T-helper 2 cell treated with Interferon-gamma antibody and Interleukin-4, amounts not matched to agents 5 μg/mL and 100 μg/mL, for 36 hours (primary cell): ENCODE measurements at regions not wholly inside any gene's neighbourhood (a gene's known extent, or its start where the extent isn't known, plus 50 kb on each side); places are given as distances from the start of the nearest gene placed in this dataset.
"Not testable (repeated sequence)": the region's sequence is repeated elsewhere in the genome, so short reads cannot be mapped to it uniquely, and the experiment has no call there.

ENCODE experiments used
- DNase-seq: peaks from one replicate; pipeline ENCODE4 v3.0.0; 2021; ENCODE audit warnings: low spot score
- H3K27ac Mint-ChIP-seq: one replicate; pipeline ENCODE4 v1.8.0; 2021; ENCODE audit warnings: mild to moderate bottlenecking, mixed read lengths
- H3K27me3 Mint-ChIP-seq: one replicate; pipeline ENCODE4 v1.8.0; 2021; ENCODE audit warnings: low read depth, mixed read lengths
- H3K36me3 Mint-ChIP-seq: one replicate; pipeline ENCODE4 v1.8.0; 2021; ENCODE audit warnings: low read depth, mixed read lengths
- H3K4me1 Mint-ChIP-seq: one replicate; pipeline ENCODE4 v1.8.0; 2021; ENCODE audit warnings: low read depth, mixed read lengths
- H3K4me3 Mint-ChIP-seq: one replicate; pipeline ENCODE4 v1.8.0; 2022; ENCODE audit warnings: mild to moderate bottlenecking, moderate library complexity, mixed read lengths
- H3K9me3 Mint-ChIP-seq: one replicate; pipeline ENCODE4 v1.8.0; 2021; ENCODE audit warnings: mixed read lengths

- Mint-ChIP-seq H3K9me3 (peaks cover 9% of the 10 kb centered on the region), H3K27me3 (no peaks in the 10 kb centered on the region), H3K4me1 (no peaks in the 10 kb centered on the region), H3K4me3 (no peak overlapping the region), H3K36me3 (no peaks in the 10 kb centered on the region), H3K27ac (no peak overlapping the region)
- DNase-seq, result no peak
Measured at GRCh38 chr1:103327054-103327719, 198.3 kb upstream of the RNPC3 start.

DNA sequence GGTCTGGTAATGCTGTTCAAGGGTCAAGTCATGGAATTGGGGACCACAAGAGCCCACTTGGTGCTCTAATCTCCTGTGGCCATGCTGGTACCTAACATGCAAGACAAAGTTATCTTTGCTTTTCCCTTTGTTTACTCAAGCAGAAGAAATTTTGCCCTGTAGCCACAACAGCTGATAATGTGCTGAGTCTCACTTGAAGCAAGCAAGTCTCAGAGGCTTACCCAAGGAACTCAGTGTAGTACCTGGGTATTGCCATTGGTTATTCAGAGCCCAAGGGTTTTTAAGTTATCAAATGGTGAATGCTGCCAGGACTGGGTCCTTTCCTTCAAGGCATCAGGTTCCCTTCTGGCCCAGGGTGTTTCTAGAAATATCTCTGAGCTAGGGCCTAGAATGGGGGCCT lies 198.9 kb upstream of the RNPC3 start:
- H3K4me1 Mint-ChIP-seq, result no peaks in the 10 kb centered on the region
- DNase-seq, result no peak
- H3K36me3 Mint-ChIP-seq, result no peaks in the 10 kb centered on the region
- H3K9me3 Mint-ChIP-seq, result peaks cover 9% of the 10 kb centered on the region
- H3K27ac Mint-ChIP-seq, result no peak overlapping the region
- no peak overlapping the region for H3K4me3 Mint-ChIP-seq
- H3K27me3 Mint-ChIP-seq, result no peaks in the 10 kb centered on the region

- no peak for DNase-seq
- H3K4me1 Mint-ChIP-seq, result no peaks in the 10 kb centered on the region
- no peak overlapping the region for H3K4me3 Mint-ChIP-seq
- no peaks in the 10 kb centered on the region for H3K27me3 Mint-ChIP-seq
- no peak overlapping the region for H3K27ac Mint-ChIP-seq
- H3K9me3 Mint-ChIP-seq, result no peaks in the 10 kb centered on the region
- H3K36me3 Mint-ChIP-seq, result no peaks in the 10 kb centered on the region
Measured at GRCh38 chr1:103309786-103310185, 201.5 kb upstream of the COL11A1 start.

- no peak overlapping the region for H3K27ac Mint-ChIP-seq
- DNase-seq, result no peak
- H3K27me3 Mint-ChIP-seq, result no peaks in the 10 kb centered on the region
- no peaks in the 10 kb centered on the region for H3K9me3 Mint-ChIP-seq
- H3K4me1 Mint-ChIP-seq, result no peaks in the 10 kb centered on the region
- H3K4me3 Mint-ChIP-seq, result no peak overlapping the region
- H3K36me3 Mint-ChIP-seq, result no peaks in the 10 kb centered on the region
Measured at GRCh38 chr1:103307751-103308150, 199.4 kb upstream of the COL11A1 start.

DNA sequence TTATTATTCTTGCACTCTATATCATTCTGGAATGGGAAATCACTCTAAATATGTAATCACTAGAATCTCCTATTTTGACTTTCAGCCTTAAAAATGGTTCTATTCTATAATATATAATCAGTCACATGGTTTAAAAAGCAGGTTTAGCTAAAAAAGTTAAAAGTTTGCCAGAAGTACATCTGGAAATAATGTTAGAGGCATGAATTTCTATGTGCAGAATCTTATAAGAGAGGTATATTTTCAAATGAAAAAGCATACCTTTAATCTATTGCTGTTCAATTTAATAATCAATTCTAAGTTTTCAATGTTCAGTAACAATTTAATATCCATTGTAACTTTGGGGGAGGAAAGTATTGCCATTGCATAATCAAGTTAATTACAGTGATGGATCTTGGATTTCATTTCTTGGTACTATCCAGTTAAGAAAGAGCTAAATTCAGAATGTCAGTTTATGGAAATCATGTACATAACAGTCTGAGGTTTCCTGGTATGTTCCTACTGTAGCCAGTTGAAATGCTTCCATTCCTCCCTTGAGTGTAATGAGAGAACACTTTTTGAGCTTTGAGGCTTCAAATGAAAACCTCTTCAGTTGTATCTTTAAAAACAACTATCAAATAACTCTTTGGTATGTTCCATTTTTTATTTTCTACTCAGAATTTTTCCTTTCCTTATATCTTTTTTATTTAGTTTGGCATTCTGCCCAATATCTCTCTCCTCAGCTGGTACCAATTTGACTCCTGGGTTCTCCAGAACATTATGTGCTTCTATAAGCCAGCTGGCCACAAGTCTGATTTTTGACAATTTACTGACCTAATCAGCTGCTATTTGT lies 175.7 kb upstream of the COL11A1 start:
- Mint-ChIP-seq H3K9me3 (peaks cover 6% of the 10 kb centered on the region), H3K27ac (no peak overlapping the region), H3K27me3 (no peaks in the 10 kb centered on the region), H3K4me3 (no peak overlapping the region), H3K4me1 (no peaks in the 10 kb centered on the region), H3K36me3 (no peaks in the 10 kb centered on the region)
- no peak for DNase-seq

DNA sequence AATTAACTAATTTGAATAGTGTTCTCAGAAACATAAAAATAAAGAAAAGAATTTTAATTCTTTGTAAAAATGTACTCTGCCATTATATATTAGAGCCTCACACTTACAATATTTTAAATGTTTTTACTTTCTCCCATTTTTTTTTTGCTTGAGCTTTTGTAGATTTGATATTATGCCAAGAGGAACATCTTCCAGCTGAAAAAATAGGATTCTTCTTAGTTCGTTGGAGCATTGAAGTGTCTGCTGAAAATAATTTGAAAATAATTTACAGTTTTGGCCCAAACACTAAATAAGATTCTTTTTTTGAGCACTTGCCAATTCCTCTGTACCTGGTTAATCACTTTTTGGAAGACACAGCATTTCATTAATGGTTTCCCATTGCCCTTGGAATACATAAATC lies 175.0 kb upstream of the COL11A1 start:
- H3K4me1 Mint-ChIP-seq, result no peaks in the 10 kb centered on the region

DNA sequence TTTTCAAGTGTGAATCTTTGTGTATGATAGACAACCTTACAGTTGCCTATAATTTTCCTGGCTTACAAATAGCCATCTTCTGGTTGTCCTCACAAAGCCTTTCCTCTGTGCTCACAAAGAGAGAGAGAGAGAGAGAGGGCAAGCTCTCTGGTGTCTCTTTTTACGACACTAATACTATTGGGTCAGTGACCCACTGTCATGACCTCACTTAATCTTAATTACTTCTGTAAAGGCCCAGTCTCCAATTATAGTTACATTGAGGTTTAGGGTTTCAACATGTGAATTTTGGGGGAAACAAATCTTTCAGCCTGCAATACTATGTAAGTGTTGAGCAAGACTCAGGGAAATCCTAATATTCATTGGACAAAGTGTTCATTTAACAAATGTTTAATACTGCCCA lies 167.4 kb upstream of the COL11A1 start:
- Mint-ChIP-seq H3K4me1 (no peaks in the 10 kb centered on the region), H3K9me3 (no peaks in the 10 kb centered on the region), H3K27me3 (no peaks in the 10 kb centered on the region), H3K4me3 (no peak overlapping the region), H3K36me3 (no peaks in the 10 kb centered on the region), H3K27ac (no peak overlapping the region)
- no peak for DNase-seq

More for the DNA sequence above, 175.0 kb upstream of the COL11A1 start:
- Mint-ChIP-seq H3K9me3 (peaks cover 4% of the 10 kb centered on the region), H3K27ac (no peak overlapping the region), H3K36me3 (no peaks in the 10 kb centered on the region), H3K4me3 (no peak overlapping the region), H3K27me3 (no peaks in the 10 kb centered on the region)
- DNase-seq, result no peak

GRCh38 chr1:103274886-103275285 lies 166.6 kb upstream of the COL11A1 start:
- no peaks in the 10 kb centered on the region for H3K9me3 Mint-ChIP-seq
- no peaks in the 10 kb centered on the region for H3K4me1 Mint-ChIP-seq
- H3K27me3 Mint-ChIP-seq, result no peaks in the 10 kb centered on the region
- H3K4me3 Mint-ChIP-seq, result no peak overlapping the region
- H3K36me3 Mint-ChIP-seq, result no peaks in the 10 kb centered on the region
- no peak overlapping the region for H3K27ac Mint-ChIP-seq
- no peak for DNase-seq

DNA sequence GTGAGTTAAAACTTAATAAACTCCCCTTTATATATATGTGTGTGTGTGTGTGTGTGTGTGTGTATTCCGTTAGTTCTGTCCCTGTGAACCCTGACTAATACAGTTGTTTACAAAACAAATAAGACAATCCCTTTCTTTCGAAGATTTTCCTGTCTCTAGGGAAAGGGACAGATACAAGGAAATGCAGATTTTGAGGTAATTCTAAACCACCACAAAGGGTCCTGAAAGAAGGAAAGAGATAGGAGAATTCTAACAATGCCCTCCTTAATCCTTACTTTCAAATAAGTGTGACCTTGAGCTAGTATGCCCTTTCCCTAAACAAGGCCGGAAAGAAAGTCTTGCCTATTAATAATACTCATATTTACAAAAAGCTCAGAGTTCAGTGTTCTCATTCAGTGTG lies 164.8 kb upstream of the COL11A1 start:
- H3K27ac Mint-ChIP-seq, result no peak overlapping the region

DNA sequence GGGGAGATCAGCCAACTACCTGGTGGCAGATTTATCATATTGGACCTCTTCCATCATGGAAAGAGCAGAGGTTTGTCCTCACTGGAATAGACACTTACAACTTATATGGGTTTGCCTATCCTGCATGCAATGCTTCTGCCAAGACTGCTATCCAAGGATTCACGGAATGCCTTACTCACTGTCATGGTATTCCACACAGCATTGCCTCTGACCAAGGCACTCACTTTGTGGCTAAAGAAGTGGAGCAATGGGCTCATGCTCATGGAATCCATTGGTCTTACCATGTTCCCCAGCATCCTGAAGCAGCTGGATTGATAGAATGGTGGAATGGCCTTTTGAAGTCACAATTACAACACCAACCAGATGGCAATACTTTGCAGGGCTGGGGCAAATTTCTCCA lies 163.1 kb upstream of the COL11A1 start:
- not testable (repeated sequence) for H3K4me3 Mint-ChIP-seq, H3K36me3 Mint-ChIP-seq

More for the DNA sequence above, 164.8 kb upstream of the COL11A1 start:
- no peaks in the 10 kb centered on the region for H3K27me3 Mint-ChIP-seq
- no peaks in the 10 kb centered on the region for H3K9me3 Mint-ChIP-seq
- H3K36me3 Mint-ChIP-seq, result no peaks in the 10 kb centered on the region
- DNase-seq, result no peak
- H3K4me3 Mint-ChIP-seq, result no peak overlapping the region
- H3K4me1 Mint-ChIP-seq, result no peaks in the 10 kb centered on the region

GRCh38 chr1:103267893-103268292 lies 159.6 kb upstream of the COL11A1 start:
- H3K9me3 Mint-ChIP-seq, result no peaks in the 10 kb centered on the region
- H3K4me1 Mint-ChIP-seq, result no peaks in the 10 kb centered on the region
- no peaks in the 10 kb centered on the region for H3K36me3 Mint-ChIP-seq
- H3K27me3 Mint-ChIP-seq, result no peaks in the 10 kb centered on the region
- DNase-seq, result no peak
- H3K27ac Mint-ChIP-seq, result no peak overlapping the region
- H3K4me3 Mint-ChIP-seq, result no peak overlapping the region

More for the DNA sequence above, 163.1 kb upstream of the COL11A1 start:
- H3K27me3 Mint-ChIP-seq, DNase-seq, H3K4me1 Mint-ChIP-seq, H3K27ac Mint-ChIP-seq, H3K9me3 Mint-ChIP-seq: not testable (repeated sequence)

DNA sequence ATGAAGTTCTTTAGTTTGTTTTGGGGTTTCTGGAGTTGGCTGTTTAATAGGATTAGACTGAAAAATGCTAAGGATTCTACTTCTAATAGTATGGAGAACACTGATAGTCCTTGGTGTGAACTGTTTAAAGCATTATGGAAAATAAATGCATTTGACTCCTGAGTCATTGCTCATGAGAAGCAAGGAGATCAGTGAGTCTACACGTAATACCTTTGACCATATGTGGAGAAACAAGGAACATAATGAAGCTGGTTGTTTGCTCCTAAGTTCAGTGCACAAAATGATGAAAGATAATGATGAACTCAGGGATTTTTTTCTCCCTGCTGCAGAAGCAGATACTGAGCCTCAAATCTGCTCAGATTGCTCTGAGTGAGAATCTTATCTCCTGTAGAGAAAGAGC lies 158.9 kb upstream of the COL11A1 start:
- Mint-ChIP-seq H3K36me3 (no peaks in the 10 kb centered on the region), H3K9me3 (no peaks in the 10 kb centered on the region), H3K27me3 (no peaks in the 10 kb centered on the region), H3K4me3 (no peak overlapping the region), H3K27ac (no peak overlapping the region), H3K4me1 (no peaks in the 10 kb centered on the region)
- DNase-seq, result no peak

- H3K27ac Mint-ChIP-seq, result no peak overlapping the region
- H3K27me3 Mint-ChIP-seq, result no peaks in the 10 kb centered on the region
- H3K4me3 Mint-ChIP-seq, result no peak overlapping the region
- H3K4me1 Mint-ChIP-seq, result no peaks in the 10 kb centered on the region
- H3K36me3 Mint-ChIP-seq, result no peaks in the 10 kb centered on the region
- no peak for DNase-seq
- no peaks in the 10 kb centered on the region for H3K9me3 Mint-ChIP-seq
Measured at GRCh38 chr1:103266036-103266435, 157.7 kb upstream of the COL11A1 start.

DNA sequence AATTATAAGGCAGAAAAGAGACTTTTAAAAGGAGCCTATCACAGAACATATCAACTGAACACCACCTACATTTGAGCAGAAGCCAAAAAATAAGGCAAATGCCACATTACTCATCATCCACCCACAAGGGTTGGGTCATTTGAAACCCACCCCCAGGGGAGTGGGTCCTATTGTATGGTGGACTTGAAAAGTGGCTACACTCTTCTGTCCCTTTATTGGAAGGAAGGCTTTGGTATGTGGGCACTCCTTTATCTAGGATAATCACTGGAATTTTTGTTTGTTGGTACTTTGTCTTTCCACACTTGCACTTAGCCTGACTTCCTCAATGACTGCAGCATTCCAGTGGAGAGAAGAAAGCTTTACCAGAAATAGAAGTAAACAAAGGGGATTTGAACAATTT lies 157.2 kb upstream of the COL11A1 start:
- Mint-ChIP-seq H3K36me3 (no peaks in the 10 kb centered on the region), H3K4me3 (no peak overlapping the region), H3K4me1 (no peaks in the 10 kb centered on the region), H3K27ac (no peak overlapping the region), H3K27me3 (no peaks in the 10 kb centered on the region), H3K9me3 (no peaks in the 10 kb centered on the region)
- no peak for DNase-seq
